Keratinocyte (primary cell): ENCODE measurements at regions not wholly inside any gene's neighbourhood (a gene's known extent, or its start where the extent isn't known, plus 50 kb on each side); places are given as distances from the start of the nearest gene placed in this dataset.

Experiments used
- DNase-seq: peaks from one replicate; pipeline ENCODE4 v3.0.0-alpha.2; 2011; ENCODE audit warnings: low read depth, missing footprints, low spot score
- FAIRE-seq: peaks from 2 replicates; lab custom pipeline; 2011; peaks lifted over from hg19 to GRCh38; lab: Jason Lieb, UNC
- H2AFZ ChIP-seq: 2 replicates; pipeline ENCODE4 v1.6.0; 2012; ENCODE audit warnings: low read length, control low read depth, inconsistent platforms; ENCODE audit not compliant: control insufficient read depth
- H3K27ac ChIP-seq: 2 replicates; pipeline ENCODE4 v1.5.1; 2011; ENCODE audit warnings: low read length; ENCODE audit not compliant: control insufficient read depth, insufficient read depth
- H3K27me3 ChIP-seq: 3 replicates; pipeline ENCODE4 v1.6.0; 2011; ENCODE audit warnings: low read length; ENCODE audit not compliant: control insufficient read depth, insufficient read depth; ENCODE audit errors: extremely low read depth
- H3K36me3 ChIP-seq, 2 experiments: 2 replicates in 1 of 2; 3 replicates in 1 of 2; pipeline ENCODE4 v1.5.1; 2011; ENCODE audit warnings: low read length in 2 of 2, mild to moderate bottlenecking in 1 of 2; ENCODE audit not compliant: control insufficient read depth in 2 of 2, insufficient read depth in 2 of 2; ENCODE audit errors: extremely low read depth in 1 of 2
- H3K4me1 ChIP-seq: 3 replicates; pipeline ENCODE4 v1.5.1; 2011; ENCODE audit warnings: low read length; ENCODE audit not compliant: control insufficient read depth, insufficient read depth; ENCODE audit errors: extremely low read depth
- H3K4me2 ChIP-seq: 3 replicates; pipeline ENCODE4 v1.6.0; 2011; ENCODE audit warnings: low read depth, low read length; ENCODE audit not compliant: control insufficient read depth, insufficient read depth; ENCODE audit errors: extremely low read depth
- H3K4me3 ChIP-seq, 3 experiments: fragments of 200-600 bp in 1 of 3; sonication (generic) in 1 of 3; 2 replicates in 2 of 3; 3 replicates in 1 of 3; pipeline ENCODE4 v1.5.1; 2011 to 2016; ENCODE audit warnings: low read length in 3 of 3, mild to moderate bottlenecking in 3 of 3, control low read depth in 2 of 3, inconsistent platforms in 1 of 3, low read depth in 1 of 3, mixed read lengths in 1 of 3, mixed run types in 1 of 3, moderate library complexity in 1 of 3; ENCODE audit not compliant: control insufficient read depth in 2 of 3, insufficient read depth in 2 of 3; ENCODE audit errors: extremely low read depth in 1 of 3
- H3K79me2 ChIP-seq: 2 replicates; pipeline ENCODE4 v1.6.0; 2012; ENCODE audit warnings: low read length; ENCODE audit not compliant: control insufficient read depth, insufficient read depth
- H3K9ac ChIP-seq: 3 replicates; pipeline ENCODE4 v1.6.0; 2011; ENCODE audit warnings: low read length; ENCODE audit not compliant: control insufficient read depth, insufficient read depth; ENCODE audit errors: extremely low read depth
- H3K9me1 ChIP-seq: 3 replicates; pipeline ENCODE4 v1.6.0; 2011; ENCODE audit warnings: low read length; ENCODE audit not compliant: control insufficient read depth, insufficient read depth; ENCODE audit errors: extremely low read depth
- H3K9me3 ChIP-seq: 2 replicates; pipeline ENCODE4 v1.5.1; 2012; ENCODE audit warnings: low read depth, low read length; ENCODE audit not compliant: control insufficient read depth
- H4K20me1 ChIP-seq: 3 replicates; pipeline ENCODE4 v1.6.0; 2011; ENCODE audit warnings: low read length; ENCODE audit not compliant: control insufficient read depth, insufficient read depth; ENCODE audit errors: extremely low read depth
- CTCF ChIP-seq, 3 experiments: IDR thresholded peaks in 1 of 3; conservative IDR thresholded peaks in 1 of 3; optimal IDR thresholded peaks in 1 of 3; 2 replicates in 2 of 3; 3 replicates in 1 of 3; pipeline versions ENCODE3 to v1.5.1; 2011; ENCODE audit warnings: low read length in 3 of 3, mild to moderate bottlenecking in 3 of 3, moderate library complexity in 2 of 3, control low read depth in 1 of 3, inconsistent platforms in 1 of 3; ENCODE audit not compliant: insufficient read depth in 2 of 3; ENCODE audit errors: extremely low read depth in 1 of 3
- EZH2 ChIP-seq: IDR thresholded peaks from one replicate; pipeline ENCODE4 v1.6.1; 2012; ENCODE audit warnings: inconsistent platforms, mild to moderate bottlenecking, low read length, moderate library complexity
- dilution Hi-C: fragments of 300-500 bp; cut with MboI; formaldehyde crosslinking; loops from one replicate; pipeline ENCODE4 v1.7.0; 2020; ENCODE audit warnings: low sequenced_read_pairs; ENCODE audit not compliant: extremely low pct_ligation_motif_present

DNA sequence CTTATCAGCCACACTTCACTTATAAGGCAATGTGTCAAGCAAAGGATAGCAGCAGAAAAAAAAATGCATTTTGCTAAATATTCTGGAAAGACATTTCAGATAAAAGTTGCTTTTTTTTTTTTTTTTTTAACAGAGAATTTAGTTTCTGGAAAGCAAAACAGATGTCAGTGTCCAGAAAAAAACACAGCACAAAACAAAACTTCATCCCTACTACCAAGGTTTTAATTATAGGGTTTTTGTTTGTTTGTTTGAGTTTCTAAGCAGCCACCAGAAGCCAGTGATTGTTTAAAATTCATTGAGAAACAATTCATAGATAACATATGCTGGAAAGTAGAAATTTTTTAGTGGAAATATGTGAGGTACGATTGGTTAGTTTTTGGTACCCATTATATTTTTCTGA is 1202.7 kb downstream of the OTOL1 start:
- Histone ChIP-seq H3K9ac (no peak overlapping the region), H3K79me2 (no peaks in the 10 kb centered on the region), H3K4me3 (no peak overlapping the region), H2AFZ (no peak overlapping the region), H3K9me1 (no peaks in the 10 kb centered on the region), H3K27me3 (no peaks in the 10 kb centered on the region), H3K9me3 (no peaks in the 10 kb centered on the region), H3K36me3 (no peaks in the 10 kb centered on the region), H3K4me2 (no peak overlapping the region), H3K27ac (no peak overlapping the region), H3K4me1 (no peaks in the 10 kb centered on the region), H4K20me1 (no peaks in the 10 kb centered on the region)
- FAIRE-seq = no peak
- TF ChIP-seq EZH2 = no peak
- TF ChIP-seq CTCF (optimal IDR thresholded peaks at IDR 0.05 in 1 of 3, IDR thresholded peaks at IDR 0.05 in 1 of 3, conservative IDR thresholded peaks at IDR 0.05 in 1 of 3; ENCODE audit: extremely low read depth in 1 of 3, insufficient read depth in 2 of 3, low read length in 3 of 3) = no peak
- dilution Hi-C loops = no loop called here
- DNase-seq = no peak

GRCh38 chr3:162701211-162701610 is 1204.6 kb downstream of the OTOL1 start:
- TF ChIP-seq CTCF (optimal IDR thresholded peaks at IDR 0.05 in 1 of 3, IDR thresholded peaks at IDR 0.05 in 1 of 3, conservative IDR thresholded peaks at IDR 0.05 in 1 of 3; ENCODE audit: extremely low read depth in 1 of 3, insufficient read depth in 2 of 3, low read length in 3 of 3) = no peak
- TF ChIP-seq EZH2 = no peak

More at GRCh38 chr3:162701211-162701610, 1204.6 kb downstream of the OTOL1 start:
- H4K20me1 ChIP-seq = no peaks in the 10 kb centered on the region
- no peak for FAIRE-seq
- H3K9ac ChIP-seq = no peak overlapping the region
- no peaks in the 10 kb centered on the region for H3K4me1 ChIP-seq
- H3K4me3 ChIP-seq = no peak overlapping the region
- H3K9me3 ChIP-seq = no peaks in the 10 kb centered on the region
- DNase-seq = no peak
- no peaks in the 10 kb centered on the region for H3K36me3 ChIP-seq
- no peak overlapping the region for H3K4me2 ChIP-seq
- H3K27me3 ChIP-seq = no peaks in the 10 kb centered on the region
- no peak overlapping the region for H2AFZ ChIP-seq
- H3K27ac ChIP-seq = no peak overlapping the region
- no peaks in the 10 kb centered on the region for H3K79me2 ChIP-seq
- no peaks in the 10 kb centered on the region for H3K9me1 ChIP-seq
- dilution Hi-C loops = no loop called here
